SH-SY5Y (cell line): ENCODE measurements at regions not wholly inside any gene's neighbourhood (a gene's known extent, or its start where the extent isn't known, plus 50 kb on each side); places are given as distances from the start of the nearest gene placed in this dataset.

ENCODE experiments used
- GATA2 ChIP-seq: IDR thresholded peaks from 2 replicates; pipeline ENCODE4 v1.6.1; 2011; ENCODE audit warnings: mild to moderate bottlenecking, low read depth, low read length
- GATA3 ChIP-seq: IDR thresholded peaks from 2 replicates; pipeline ENCODE4 v1.6.1; 2011; ENCODE audit warnings: low read depth, mild to moderate bottlenecking, low read length, moderate library complexity

GRCh38 chr15:62324382-62324781 lies 159.3 kb upstream of the C2CD4B start:
- TF ChIP-seq GATA3, result no peak
- TF ChIP-seq GATA2, result no peak
